HG03045 (cell line): ENCODE measurements at regions not wholly inside any gene's neighbourhood (a gene's known extent, or its start where the extent isn't known, plus 50 kb on each side); places are given as distances from the start of the nearest gene placed in this dataset.

Source experiments
- ATAC-seq: cut with Tn5 transposase; IDR thresholded peaks from one replicate; pipeline ENCODE4 v1.9.1; 2021; ENCODE audit warnings: mild to moderate bottlenecking, moderate library complexity; ENCODE audit not compliant: unreplicated experiment

DNA sequence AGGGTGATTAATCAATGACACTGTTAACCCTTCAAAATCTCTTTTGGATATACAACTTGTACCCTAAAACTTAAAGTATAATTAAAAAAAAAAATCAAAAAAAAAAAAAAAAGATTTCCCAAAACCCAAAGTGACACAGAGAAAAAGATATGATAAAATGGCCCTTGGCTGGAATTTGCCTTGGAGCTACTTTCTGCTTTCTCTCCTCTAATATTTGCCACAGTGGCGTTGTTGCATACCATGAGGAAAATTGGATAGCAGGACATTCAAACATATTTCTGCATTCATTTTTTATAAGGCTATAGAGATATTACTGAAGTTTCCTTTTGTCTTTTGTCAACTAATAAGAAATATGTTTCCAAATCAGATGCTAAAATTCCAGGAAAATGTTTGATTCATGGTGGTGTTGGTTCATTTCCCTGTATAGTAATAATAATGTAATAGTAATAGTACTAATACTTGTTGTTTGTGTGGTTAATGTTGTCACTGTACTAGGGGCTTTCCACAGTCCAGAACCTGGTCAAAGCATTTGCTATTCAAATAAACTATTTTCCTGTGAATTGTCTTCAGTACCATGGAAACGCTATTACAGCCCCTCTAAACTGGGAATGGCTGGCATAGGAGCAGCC is 441.3 kb upstream of the THBS1 start:
- no peak for ATAC-seq

DNA sequence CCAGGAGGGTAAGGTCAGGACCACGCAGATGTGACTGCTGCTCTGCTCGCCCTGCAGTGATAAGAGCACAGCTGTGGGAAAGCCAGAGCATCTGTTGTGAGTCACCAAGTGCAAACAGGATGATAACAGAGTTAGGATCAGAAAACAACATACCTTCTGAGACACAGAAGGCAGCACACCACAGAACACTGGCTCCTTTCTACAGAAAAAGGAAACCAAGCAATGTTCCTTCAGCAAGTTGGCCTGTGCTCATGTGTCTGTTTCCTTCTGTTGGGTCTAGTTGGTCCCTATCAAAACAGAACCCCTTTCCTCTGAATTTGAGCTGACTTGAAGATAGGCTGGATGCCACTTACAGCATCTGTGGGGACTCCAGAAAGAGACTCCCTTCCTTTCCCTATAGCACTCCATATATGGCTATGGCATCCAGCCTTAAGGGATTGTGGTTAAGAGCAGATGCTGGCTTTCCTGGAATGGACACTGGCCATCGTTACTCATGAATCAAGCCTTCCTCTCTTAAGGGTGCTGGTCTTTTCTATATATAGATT is 440.7 kb upstream of the THBS1 start:
- ATAC-seq, result no peak

DNA sequence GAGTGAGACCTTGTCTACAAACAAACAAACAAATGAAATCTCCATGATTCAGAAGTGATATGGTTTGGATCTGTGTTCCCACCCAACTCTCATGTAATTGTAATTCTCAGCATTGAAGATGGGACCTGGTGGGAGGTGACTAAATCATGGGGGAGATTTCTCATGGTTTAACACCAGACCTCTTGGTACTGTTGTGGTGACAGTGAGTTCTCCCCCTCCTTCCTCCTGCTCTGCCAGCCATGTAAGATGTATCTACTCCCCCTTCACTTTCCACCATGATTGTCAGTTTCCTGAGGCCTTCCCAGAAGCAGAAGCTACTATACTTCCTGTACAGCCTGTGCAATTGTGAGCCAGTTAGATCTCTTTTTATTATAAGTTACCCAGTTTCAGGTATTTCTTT is 438.4 kb upstream of the THBS1 start:
- ATAC-seq, result no peak

DNA sequence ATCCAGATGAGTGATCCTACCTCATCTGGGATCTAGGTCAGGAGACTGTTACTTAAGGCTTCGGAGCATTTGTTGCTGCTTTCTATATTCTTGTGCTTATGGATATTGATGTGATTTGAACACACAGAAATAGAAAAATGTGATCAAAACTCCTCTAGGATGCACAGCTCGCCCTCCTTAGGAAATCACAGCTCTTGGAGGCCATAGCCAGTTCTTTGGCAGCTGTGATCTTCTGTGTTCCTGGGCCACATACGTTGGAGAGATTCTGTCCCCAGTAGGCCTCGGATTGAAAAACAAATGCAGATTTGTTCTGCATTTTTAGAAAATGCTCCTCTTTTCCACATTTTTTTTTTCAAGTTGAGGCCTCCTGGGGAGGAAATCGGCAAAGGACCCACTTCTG is 437.4 kb upstream of the THBS1 start:
- ATAC-seq, result no peak

DNA sequence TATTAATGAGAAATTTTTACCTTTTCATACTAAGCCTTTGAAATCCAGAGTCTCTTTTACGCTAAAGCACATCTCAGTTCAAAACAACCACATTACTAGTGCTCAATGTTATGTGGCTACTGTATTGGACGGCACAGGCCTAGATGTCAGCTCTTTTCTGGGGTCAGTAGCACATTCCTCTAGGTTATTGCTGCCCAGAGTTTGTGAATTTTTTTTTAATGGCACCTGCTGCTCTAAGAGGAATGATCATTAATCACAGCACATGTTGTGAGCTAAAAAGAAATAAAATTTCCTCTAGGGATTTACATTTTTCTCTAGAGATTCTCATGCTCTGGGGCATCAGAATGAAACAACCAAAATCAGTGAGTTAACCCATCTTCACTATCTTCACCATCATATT is 436.8 kb upstream of the THBS1 start:
- no peak for ATAC-seq

DNA sequence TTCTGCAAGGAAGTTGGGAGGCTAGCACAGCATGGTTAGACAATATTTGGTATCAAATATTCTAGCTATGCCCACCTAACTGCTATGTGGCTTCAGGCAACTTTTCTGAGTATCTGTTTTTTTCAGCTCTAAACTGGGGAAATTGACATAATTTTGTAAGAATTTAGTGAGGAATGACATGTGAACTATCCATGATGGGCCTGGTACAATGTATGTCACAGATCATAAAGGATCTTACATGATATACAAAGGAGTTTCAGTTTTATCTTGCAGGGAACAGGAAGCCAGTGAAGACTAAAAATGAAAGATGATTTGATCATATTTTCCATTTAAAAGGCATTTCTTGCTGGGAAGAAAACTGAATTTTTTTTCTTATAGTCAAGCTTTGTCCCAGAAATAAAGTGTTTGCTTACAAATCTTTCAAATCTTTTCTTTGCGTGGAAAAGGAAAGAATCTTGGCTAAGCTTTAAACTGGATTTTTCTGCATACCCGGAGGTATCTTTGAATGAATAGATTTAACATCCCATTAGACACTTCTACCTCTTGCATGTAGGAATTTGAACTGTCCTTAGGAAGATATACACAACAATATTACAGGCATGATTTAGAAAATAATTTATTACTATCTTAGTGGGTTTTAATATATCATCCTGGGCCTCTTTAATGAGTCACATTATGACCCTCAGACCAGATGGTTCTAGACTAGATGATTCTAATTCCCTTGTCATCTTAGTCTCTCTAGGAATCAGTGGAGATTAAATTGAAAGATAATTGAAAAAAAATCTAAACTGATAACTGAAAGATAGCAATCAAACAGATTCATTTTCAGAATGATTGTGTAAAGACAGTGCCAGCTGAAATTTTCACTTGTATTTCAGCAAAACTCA is 436.0 kb upstream of the THBS1 start:
- no peak for ATAC-seq

DNA sequence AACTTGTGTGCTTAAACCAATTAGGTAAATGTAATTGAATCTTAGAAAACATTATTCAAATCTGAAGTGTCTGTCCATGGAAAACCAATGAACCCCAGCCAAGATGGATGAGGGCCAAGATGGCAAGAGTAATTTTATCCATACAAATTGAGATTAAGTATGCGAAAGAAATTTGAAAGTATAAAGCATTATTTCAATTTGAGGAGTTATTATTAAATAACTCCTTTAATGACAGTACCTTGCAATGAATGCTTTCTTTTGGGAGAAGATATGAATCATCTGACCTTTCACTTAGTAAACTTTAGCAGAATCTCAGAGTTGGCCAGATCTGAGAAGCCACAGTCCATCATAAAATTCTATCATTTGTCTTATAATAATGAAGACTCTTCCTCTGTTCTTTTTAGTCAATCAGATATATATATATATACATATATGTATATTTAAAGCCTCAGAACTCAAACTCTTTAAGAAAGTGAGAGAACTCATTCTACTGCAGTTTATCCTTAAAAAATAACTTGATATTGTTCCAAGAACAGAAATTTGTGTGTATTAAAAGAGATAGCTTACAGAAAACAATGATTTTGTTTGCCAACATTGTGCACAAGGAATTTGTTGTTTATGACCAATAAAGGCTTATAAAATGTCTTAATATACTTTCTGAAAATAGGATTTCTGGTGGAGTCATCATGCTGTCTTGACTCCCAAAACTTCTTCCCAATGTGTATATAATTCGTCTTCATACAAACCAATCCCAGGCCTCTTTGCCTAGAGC is 434.8 kb upstream of the THBS1 start:
- ATAC-seq, result no peak

DNA sequence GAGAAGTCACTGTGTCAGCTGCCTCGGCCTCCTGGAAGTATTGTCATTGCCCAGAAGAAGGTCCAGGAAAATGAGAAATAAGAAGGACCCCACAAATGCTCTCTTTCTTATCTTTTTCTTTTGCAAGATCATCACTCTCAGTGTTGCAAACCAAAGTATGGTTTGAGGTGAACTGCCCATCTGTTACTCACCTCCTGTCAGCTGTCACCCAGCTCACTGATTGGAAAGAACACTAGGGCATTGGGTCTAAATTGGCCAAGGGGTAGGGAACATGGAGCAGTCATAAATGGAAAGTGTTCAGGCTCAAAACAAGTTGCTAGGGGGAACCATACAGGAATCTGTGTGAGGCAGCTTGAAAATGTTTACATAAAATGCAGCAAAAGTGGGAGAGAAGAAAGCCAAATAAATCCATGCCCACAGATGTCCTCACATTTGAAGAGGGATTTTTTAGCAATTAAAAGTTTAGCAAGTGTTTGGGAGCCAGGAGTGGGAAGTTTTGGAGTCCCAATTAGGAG is 431.2 kb upstream of the THBS1 start:
- no peak for ATAC-seq

DNA sequence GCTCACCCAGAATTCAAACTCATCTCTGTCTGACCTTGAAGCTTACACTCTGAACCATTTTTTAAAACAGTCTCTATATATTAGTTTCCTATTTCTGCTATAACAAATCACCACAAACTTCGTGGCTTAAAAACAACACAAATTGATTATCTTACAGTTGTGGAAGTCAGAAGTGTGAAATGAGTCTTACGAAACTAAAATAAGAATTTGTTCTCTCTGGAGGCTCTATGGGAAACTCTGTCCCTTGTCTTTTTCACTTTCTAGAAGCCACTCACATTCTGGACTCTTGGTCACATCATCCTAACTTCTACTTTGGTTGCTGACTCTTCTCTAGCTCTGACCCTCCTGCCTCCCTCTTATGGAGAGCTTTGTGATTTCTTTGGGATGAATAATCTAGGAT is 429.3 kb upstream of the THBS1 start:
- ATAC-seq, result no peak

DNA sequence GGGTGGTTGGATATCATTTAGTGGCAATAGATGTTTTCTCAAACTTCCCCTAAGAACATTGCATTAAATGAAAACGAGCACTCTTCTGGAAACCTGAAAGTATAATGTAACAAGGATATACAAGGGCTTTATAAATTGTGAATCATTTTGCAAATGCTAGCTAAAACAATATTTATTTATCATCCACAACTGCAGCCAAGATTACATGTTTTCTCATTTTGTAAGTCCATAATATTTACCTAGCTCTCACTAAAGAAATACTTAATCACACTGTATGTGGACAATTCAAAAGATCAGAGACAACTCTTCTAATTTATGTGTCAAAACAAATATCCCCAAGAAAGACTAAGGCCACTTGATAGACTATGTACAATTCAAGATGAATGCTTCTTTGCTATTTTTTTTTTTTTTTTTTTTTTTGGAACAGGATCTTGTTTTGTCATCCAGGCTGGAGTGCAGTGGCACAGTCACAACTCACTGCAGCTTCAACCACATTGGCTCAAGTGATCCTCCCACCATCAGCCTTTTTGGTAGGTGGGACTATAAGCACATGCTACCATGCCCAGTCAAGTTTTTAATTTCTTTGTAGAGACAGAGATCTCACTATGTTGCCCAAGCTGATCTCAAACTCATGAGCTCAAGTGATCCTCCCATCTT is 427.7 kb upstream of the THBS1 start:
- no peak for ATAC-seq

DNA sequence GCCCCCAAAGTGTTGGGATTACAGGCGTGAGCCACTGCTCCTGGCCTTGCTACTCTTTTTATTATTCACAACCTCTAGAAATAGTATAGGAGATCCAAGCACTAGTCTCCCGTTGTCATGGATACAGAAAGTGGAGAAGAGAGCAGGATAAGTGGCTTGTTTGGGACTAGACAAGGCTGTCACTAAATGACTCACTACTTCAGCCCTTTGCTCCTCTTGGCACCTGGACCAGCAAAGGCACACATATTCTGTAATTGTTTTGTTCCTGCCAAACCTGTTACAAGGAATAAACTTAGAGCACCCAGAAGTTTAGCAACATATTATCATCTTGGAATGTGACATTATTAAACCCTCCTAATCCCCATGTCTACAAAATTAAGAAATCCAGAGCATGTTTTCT is 427.2 kb upstream of the THBS1 start:
- ATAC-seq, result no peak

DNA sequence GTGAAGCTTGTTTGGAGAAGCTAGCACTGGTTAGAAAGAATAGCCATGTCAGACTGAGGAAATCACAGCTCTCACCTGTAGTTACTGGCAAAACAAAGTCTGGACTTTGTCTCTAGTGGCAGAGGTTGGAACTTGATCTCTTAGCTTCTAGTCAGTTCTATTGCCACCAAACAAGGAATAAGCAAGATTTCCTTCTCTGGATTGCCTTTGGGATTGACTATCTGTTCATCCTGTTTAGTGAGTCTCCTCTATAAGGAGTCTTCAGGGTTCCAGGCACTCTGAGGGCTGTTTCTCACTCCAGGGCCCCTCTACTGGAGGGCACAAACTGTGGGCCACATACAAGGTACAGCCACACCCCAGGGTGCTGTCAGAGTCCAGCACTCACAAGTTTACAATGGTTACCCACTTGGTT is 426.6 kb upstream of the THBS1 start:
- no peak for ATAC-seq

DNA sequence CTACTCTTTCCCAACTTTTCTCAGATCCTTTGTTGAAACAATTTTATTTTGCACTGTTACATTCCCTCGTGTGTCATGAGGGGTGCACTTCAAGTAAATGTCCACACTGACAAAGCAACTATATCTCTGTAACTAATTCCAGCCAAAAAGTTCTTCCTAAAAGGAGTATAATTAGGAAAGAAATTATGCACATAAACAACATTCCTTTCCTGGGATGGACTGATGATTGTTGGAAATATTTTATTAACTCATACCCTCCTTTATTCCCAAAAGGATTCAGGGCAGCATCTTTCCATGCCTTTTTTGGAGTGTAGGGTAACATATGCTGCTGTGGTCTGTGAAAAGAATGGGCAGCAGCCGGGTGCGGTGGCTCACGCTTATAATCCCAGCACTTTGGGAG is 426.1 kb upstream of the THBS1 start:
- ATAC-seq, result no peak

DNA sequence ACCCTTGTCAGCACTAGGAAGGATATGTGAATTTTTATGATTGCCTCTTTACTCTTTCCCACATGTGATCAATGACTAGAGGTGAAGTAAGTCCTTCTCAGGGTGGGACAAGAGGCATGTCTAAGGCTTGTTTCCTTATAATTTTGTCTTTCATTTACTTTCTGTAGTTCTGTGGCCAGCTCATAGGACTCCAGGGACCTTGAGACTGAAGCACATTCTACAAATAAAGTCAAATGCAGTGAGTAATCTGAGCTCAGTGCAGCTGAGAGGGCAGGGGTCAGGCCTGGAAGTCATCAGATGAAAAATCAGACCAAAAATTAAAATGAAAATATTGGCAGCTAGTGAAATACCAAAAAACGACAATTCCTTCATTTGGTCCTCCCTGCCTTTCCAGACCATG is 424.7 kb upstream of the THBS1 start:
- ATAC-seq, result no peak

DNA sequence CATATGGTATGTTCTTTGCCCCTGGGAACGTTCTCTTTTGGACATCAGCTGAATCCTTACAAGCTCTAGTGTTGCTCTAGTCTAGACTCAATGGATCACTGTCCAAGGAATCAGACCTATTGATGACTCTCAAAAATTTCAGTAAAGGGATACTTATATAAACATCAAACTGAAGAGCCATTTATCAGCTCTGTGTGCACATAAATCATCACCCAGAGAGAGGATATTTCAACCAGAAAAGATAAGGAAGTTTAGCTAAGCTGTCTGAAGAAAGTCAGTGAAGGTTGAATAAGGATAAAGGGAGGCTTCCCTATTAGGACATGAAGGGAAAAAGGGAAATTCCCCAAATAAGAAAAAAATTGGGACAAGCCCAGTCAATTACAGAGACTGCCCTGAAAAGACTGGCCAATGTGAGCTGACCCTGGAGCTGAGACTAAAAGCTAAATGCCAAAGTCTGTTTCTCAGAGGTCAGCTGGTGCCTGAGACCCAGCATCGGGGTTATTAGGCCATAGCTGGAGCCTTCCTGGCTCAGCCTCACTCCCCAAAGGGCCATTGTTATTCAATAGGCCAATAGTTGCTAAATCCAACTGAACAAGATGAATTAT is 424.1 kb upstream of the THBS1 start:
- ATAC-seq, result no peak

DNA sequence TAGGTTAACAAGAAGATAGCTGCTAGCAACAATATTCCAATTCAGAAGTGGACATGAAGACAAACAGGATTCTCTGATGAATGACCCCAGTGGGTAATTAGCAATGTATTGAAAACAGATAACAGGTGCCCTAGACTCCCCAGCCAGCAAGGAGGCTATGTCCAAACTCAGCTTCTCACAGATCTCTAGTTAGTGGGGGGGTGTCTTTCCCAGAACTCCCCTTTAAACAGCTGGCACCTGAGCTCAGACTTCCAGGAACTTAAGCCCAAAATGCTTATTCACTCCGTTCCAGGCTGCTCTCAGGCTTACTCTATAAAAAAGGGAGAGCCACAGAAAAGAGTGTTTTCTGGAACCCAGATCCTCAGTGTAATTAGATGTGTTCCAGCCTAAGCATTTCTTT is 423.0 kb upstream of the THBS1 start:
- ATAC-seq, result no peak

DNA sequence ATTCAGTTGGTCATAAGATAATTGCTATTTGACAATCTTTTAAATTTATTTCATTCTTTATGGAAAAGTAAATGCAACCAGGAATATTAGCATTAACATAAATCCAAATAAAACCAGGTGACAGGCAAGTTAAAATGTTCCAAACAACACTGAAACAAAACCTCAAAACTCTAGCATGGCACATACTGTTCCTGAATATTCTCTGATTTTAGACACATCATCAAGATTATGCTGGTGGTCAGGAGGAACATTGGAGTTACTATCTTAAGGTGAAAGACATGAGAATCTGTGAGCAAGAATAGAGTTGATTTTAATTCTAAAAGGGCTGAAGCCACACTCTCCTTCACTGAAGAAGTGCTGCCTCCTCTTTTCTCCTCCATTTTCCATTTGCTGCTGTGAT is 421.0 kb upstream of the THBS1 start:
- no peak for ATAC-seq

DNA sequence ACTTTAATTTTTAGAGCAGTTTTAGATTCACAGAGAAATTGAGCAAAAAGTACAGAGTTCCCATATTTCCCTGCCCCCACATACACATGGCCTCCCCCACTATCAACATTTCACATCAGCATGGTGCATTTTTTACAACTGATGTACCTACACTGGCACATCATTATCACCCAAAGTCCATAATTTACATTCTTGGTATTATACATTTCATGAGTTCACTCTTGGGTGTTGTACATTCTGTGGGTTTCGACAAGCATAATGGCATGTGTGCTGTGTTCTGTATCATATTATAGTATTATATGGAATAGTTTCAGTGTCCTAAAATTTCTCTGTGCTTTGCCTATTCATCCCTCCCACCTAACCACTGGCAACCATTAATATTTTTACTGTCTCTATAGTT is 419.8 kb upstream of the THBS1 start:
- ATAC-seq, result no peak

DNA sequence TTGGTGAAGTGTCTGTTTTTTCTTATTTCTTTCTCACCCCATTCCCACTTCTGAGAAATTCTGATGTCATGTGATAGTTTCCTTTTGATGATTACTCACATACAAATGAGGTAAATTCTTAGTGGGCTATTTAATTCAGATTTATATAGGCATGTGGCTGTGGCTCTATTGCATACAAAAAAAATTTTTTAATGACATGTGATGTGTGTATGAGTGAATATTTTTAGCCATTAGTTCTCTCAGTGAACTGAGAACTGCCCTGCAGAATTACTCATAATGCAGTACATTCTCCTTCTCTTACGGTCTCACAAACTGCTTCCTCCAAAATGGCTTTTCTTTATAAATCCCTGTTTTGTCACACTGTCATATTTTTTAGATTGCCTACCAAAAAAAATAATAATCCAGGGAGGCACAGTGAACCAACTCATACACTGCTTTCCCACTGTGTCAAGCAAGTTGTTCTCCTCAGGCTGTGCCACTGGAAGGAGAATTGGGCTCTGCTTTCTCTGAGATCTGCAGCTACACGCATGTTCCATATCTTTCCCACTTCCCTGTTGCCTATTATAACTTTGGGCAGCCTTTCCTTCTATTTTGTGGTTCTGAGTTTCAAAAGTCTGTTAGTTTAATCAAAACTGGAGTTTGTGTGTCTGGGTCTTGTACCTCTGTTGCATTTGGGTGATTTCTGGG is 415.7 kb upstream of the THBS1 start:
- ATAC-seq, result no peak
